ENCODE measurements at regions not wholly inside any gene's neighbourhood (a gene's known extent, or its start where the extent isn't known, plus 50 kb on each side); places are given as distances from the start of the nearest gene placed in this dataset.
"Not testable (repeated sequence)": the region's sequence is repeated elsewhere in the genome, so short reads cannot be mapped to it uniquely, and the experiment has no call there.

GRCh38 chr6:168188369-168189199 is 109.6 kb upstream of the FRMD1 start:
- Histone ChIP-seq H3K9me3 (ENCODE audit: control insufficient read depth, insufficient read depth, low read length) (peaks cover 48% of the 10 kb centered on the region), H3K27ac (ENCODE audit: low read depth, low read length) (no peak overlapping the region), H3K4me3 (ENCODE audit: low read depth, low read length) (no peak overlapping the region), H3K27me3 (ENCODE audit: control insufficient read depth, insufficient read depth, low read length) (no peaks in the 10 kb centered on the region)
- TF ChIP-seq, protein P1, sequence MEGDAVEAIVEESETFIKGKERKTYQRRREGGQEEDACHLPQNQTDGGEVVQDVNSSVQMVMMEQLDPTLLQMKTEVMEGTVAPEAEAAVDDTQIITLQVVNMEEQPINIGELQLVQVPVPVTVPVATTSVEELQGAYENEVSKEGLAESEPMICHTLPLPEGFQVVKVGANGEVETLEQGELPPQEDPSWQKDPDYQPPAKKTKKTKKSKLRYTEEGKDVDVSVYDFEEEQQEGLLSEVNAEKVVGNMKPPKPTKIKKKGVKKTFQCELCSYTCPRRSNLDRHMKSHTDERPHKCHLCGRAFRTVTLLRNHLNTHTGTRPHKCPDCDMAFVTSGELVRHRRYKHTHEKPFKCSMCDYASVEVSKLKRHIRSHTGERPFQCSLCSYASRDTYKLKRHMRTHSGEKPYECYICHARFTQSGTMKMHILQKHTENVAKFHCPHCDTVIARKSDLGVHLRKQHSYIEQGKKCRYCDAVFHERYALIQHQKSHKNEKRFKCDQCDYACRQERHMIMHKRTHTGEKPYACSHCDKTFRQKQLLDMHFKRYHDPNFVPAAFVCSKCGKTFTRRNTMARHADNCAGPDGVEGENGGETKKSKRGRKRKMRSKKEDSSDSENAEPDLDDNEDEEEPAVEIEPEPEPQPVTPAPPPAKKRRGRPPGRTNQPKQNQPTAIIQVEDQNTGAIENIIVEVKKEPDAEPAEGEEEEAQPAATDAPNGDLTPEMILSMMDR (IDR thresholded peaks at IDR 0.05; ENCODE audit: low read depth, low read length) = no peak
- CTCF ChIA-PET = no interaction called here
- POLR2A ChIA-PET = interaction anchor here (0.6 kb wide), 1 partner anchor 1521 kb away, joined by 3 read pairs; no protein-coding TSS in a partner anchor
- no peak for DNase-seq (ENCODE audit: low read depth, low spot score)

DNA sequence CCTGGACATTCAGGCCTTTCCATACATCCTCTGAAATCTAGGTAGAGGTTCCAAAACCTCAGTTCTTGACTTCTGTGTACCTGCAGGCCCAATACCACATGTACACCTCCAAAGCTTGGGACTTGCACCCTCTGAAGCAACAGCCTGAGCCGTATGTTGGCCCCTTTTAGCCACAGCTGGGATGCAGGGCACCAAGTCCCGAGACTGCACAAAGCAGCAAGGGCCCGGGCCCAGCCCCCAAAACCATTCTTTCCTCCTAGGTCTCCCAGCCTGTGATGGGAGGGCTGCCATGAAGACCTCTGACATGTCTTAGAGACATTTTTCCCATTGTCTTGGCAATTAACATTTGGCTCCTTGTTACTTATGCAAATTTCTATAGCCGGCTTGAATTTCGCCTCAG is 107.4 kb upstream of the FRMD1 start:
- Histone ChIP-seq H3K4me3 (ENCODE audit: low read depth, low read length) (no peak overlapping the region), H3K27ac (ENCODE audit: low read depth, low read length) (no peak overlapping the region), H3K9me3 (ENCODE audit: control insufficient read depth, insufficient read depth, low read length) (peaks cover 45% of the 10 kb centered on the region), H3K27me3 (ENCODE audit: control insufficient read depth, insufficient read depth, low read length) (no peaks in the 10 kb centered on the region)
- TF ChIP-seq, protein P1 (IDR thresholded peaks at IDR 0.05; ENCODE audit: low read depth, low read length) = no peak
- ChIA-PET POLR2A (no interaction called here), CTCF (no interaction called here)
- no peak for DNase-seq (ENCODE audit: low read depth, low spot score)

- CTCF ChIA-PET; H3K27me3 ChIP-seq (ENCODE audit: control insufficient read depth, insufficient read depth, low read length); H3K4me3 ChIP-seq (ENCODE audit: low read depth, low read length); H3K27ac ChIP-seq (ENCODE audit: low read depth, low read length); DNase-seq (ENCODE audit: low read depth, low spot score); POLR2A ChIA-PET: not testable (repeated sequence)
- H3K9me3 ChIP-seq (ENCODE audit: control insufficient read depth, insufficient read depth, low read length) = peaks cover 46% of the 10 kb centered on the region
These were observed 107.0 kb upstream of the FRMD1 start for GRCh38 chr6:168186018-168186417.

DNA sequence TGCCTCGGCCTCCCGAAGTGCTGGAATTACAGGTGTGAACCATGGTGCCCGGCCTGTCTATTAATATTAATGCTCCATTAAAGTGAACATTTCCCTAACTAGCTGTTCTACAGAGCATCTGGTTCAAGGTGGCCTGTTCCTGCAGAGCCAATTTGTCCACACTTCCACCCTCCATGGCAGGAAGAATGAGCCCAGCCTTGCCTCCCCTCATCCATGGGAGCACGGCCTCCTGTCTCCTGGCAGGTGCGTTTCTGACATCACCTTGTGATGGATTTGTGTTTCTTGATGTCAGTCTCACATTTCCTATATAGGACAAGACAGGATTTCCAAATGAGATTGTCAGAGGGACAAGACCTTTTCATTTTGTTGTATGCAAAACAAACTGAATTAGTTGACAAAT is 105.7 kb upstream of the FRMD1 start:
- no peaks in the 10 kb centered on the region for H3K27me3 ChIP-seq (ENCODE audit: control insufficient read depth, insufficient read depth, low read length)
- TF ChIP-seq, protein P1 (IDR thresholded peaks at IDR 0.05; ENCODE audit: low read depth, low read length) = no peak
- ChIA-PET POLR2A (no interaction called here), CTCF (no interaction called here)
- peaks cover 40% of the 10 kb centered on the region for H3K9me3 ChIP-seq (ENCODE audit: control insufficient read depth, insufficient read depth, low read length)
- no peak overlapping the region for H3K4me3 ChIP-seq (ENCODE audit: low read depth, low read length)
- no peak overlapping the region for H3K27ac ChIP-seq (ENCODE audit: low read depth, low read length)
- no peak for DNase-seq (ENCODE audit: low read depth, low spot score)

GRCh38 chr6:168183613-168183970 is 104.6 kb upstream of the FRMD1 start:
- Histone ChIP-seq H3K4me3 (ENCODE audit: low read depth, low read length) (no peak overlapping the region), H3K9me3 (ENCODE audit: control insufficient read depth, insufficient read depth, low read length) (peaks cover 35% of the 10 kb centered on the region), H3K27ac (ENCODE audit: low read depth, low read length) (no peak overlapping the region), H3K27me3 (ENCODE audit: control insufficient read depth, insufficient read depth, low read length) (no peaks in the 10 kb centered on the region)
- TF ChIP-seq, protein P1 (IDR thresholded peaks at IDR 0.05; ENCODE audit: low read depth, low read length) = no peak
- POLR2A ChIA-PET = no interaction called here
- DNase-seq (ENCODE audit: low read depth, low spot score) = no peak
- CTCF ChIA-PET = no interaction called here
